ENCODE measurements at regions not wholly inside any gene's neighbourhood (a gene's known extent, or its start where the extent isn't known, plus 50 kb on each side); places are given as distances from the start of the nearest gene placed in this dataset.

- Histone ChIP-seq H3K9ac (no peak overlapping the region), H3K9me3 (ENCODE audit: control insufficient read depth, low read length) (no peaks in the 10 kb centered on the region), H3K4me2 (ENCODE audit: low read length) (no peak overlapping the region), H3K4me3 (ENCODE audit: low read depth, low read length) (no peak overlapping the region), H3K4me1 (no peaks in the 10 kb centered on the region), H2AFZ (no peak overlapping the region), H3K36me3 (ENCODE audit: control insufficient read depth, insufficient read depth, low read length) (no peaks in the 10 kb centered on the region), H3K27me3 (ENCODE audit: control insufficient read depth, insufficient read depth, low read length) (no peaks in the 10 kb centered on the region), H3K79me2 (no peaks in the 10 kb centered on the region), H3K27ac (no peak overlapping the region)
- TF ChIP-seq, protein P1, sequence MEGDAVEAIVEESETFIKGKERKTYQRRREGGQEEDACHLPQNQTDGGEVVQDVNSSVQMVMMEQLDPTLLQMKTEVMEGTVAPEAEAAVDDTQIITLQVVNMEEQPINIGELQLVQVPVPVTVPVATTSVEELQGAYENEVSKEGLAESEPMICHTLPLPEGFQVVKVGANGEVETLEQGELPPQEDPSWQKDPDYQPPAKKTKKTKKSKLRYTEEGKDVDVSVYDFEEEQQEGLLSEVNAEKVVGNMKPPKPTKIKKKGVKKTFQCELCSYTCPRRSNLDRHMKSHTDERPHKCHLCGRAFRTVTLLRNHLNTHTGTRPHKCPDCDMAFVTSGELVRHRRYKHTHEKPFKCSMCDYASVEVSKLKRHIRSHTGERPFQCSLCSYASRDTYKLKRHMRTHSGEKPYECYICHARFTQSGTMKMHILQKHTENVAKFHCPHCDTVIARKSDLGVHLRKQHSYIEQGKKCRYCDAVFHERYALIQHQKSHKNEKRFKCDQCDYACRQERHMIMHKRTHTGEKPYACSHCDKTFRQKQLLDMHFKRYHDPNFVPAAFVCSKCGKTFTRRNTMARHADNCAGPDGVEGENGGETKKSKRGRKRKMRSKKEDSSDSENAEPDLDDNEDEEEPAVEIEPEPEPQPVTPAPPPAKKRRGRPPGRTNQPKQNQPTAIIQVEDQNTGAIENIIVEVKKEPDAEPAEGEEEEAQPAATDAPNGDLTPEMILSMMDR (IDR thresholded peaks at IDR 0.05): no peak
Observed at GRCh38 chr18:35789543-35789942, 182.9 kb upstream of the RMP24 start.

GRCh38 chr18:35797948-35798347 is 174.5 kb upstream of the RMP24 start:
- Histone ChIP-seq H3K9me3 (ENCODE audit: control insufficient read depth, low read length) (no peaks in the 10 kb centered on the region), H3K27me3 (ENCODE audit: control insufficient read depth, insufficient read depth, low read length) (no peaks in the 10 kb centered on the region), H2AFZ (no peak overlapping the region), H3K79me2 (no peaks in the 10 kb centered on the region), H3K36me3 (ENCODE audit: control insufficient read depth, insufficient read depth, low read length) (no peaks in the 10 kb centered on the region), H3K9ac (no peak overlapping the region), H3K4me1 (no peaks in the 10 kb centered on the region), H3K4me2 (ENCODE audit: low read length) (no peak overlapping the region), H3K4me3 (ENCODE audit: low read depth, low read length) (no peak overlapping the region), H3K27ac (no peak overlapping the region)
- TF ChIP-seq, protein P1 (IDR thresholded peaks at IDR 0.05): no peak

DNA sequence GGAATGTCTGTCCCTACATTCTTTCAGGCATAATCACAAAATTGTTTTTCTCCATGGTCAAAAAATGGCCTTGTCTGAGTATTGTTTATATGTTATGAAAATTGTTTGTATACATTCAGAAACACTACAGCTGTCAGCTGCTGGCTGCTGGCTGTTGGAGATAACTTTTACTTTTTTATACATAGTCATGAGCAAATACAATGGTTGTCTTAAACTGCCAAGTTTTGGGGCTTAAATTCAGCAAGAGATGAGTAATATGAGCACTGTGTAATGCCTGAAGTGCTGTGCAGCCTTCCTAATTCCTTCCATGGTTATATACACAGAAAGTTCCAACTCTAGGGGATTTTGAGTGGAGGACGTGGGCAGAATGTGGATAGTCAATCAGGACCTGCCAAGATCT is 168.9 kb upstream of the RMP24 start:
- TF ChIP-seq, protein P1 (IDR thresholded peaks at IDR 0.05): no peak
- Histone ChIP-seq H3K79me2 (no peaks in the 10 kb centered on the region), H2AFZ (no peak overlapping the region), H3K4me2 (ENCODE audit: low read length) (no peak overlapping the region), H3K27ac (no peak overlapping the region), H3K4me3 (ENCODE audit: low read depth, low read length) (no peak overlapping the region), H3K36me3 (ENCODE audit: control insufficient read depth, insufficient read depth, low read length) (no peaks in the 10 kb centered on the region), H3K9me3 (ENCODE audit: control insufficient read depth, low read length) (no peaks in the 10 kb centered on the region), H3K27me3 (ENCODE audit: control insufficient read depth, insufficient read depth, low read length) (no peaks in the 10 kb centered on the region), H3K4me1 (no peaks in the 10 kb centered on the region), H3K9ac (no peak overlapping the region)

- no peak overlapping the region for H3K4me2 ChIP-seq (ENCODE audit: low read length)
- no peaks in the 10 kb centered on the region for H3K9me3 ChIP-seq (ENCODE audit: control insufficient read depth, low read length)
- no peak overlapping the region for H3K9ac ChIP-seq
- no peaks in the 10 kb centered on the region for H3K4me1 ChIP-seq
- no peaks in the 10 kb centered on the region for H3K79me2 ChIP-seq
- no peaks in the 10 kb centered on the region for H3K36me3 ChIP-seq (ENCODE audit: control insufficient read depth, insufficient read depth, low read length)
- H3K27ac ChIP-seq: no peak overlapping the region
- no peak overlapping the region for H2AFZ ChIP-seq
- H3K4me3 ChIP-seq (ENCODE audit: low read depth, low read length): no peak overlapping the region
- TF ChIP-seq, protein P1 (IDR thresholded peaks at IDR 0.05): no peak
- no peaks in the 10 kb centered on the region for H3K27me3 ChIP-seq (ENCODE audit: control insufficient read depth, insufficient read depth, low read length)
Observed at GRCh38 chr18:35804377-35804776, 168.1 kb upstream of the RMP24 start.

- Histone ChIP-seq H3K27me3 (ENCODE audit: control insufficient read depth, insufficient read depth, low read length) (no peaks in the 10 kb centered on the region), H3K4me2 (ENCODE audit: low read length) (no peak overlapping the region), H3K36me3 (ENCODE audit: control insufficient read depth, insufficient read depth, low read length) (no peaks in the 10 kb centered on the region), H3K4me1 (no peaks in the 10 kb centered on the region), H3K4me3 (ENCODE audit: low read depth, low read length) (no peak overlapping the region), H3K27ac (no peak overlapping the region), H2AFZ (no peak overlapping the region), H3K9ac (no peak overlapping the region), H3K79me2 (no peaks in the 10 kb centered on the region), H3K9me3 (ENCODE audit: control insufficient read depth, low read length) (no peaks in the 10 kb centered on the region)
- TF ChIP-seq, protein P1 (IDR thresholded peaks at IDR 0.05): no peak
Observed at GRCh38 chr18:35807811-35808335, 164.6 kb upstream of the RMP24 start.
